Activated CD8-positive, alpha-beta T cell treated with anti-CD3 and anti-CD28 coated beads, Interleukin-2, amount 10 ng/mL, durations not matched to agents 7 days and 5 days (primary cell): ENCODE measurements at regions not wholly inside any gene's neighbourhood (a gene's known extent, or its start where the extent isn't known, plus 50 kb on each side); places are given as distances from the start of the nearest gene placed in this dataset.

Experiments used
- ATAC-seq: fragments of 150-1000 bp; cut with Tn5 transposase; one replicate; pipeline ENCODE4 v1.10.0; 2021; ENCODE audit warnings: moderate library complexity
- CTCF ChIA-PET: fragments of 350-600 bp; sonication (Branson Sonifier 250); formaldehyde crosslinking; loops from one replicate; lab custom pipeline; 2021; ENCODE audit warnings: antibody characterized with exemption; lab: Charles Lee
- POLR2A ChIA-PET: fragments of 350-600 bp; sonication (Branson Sonifier 250); formaldehyde crosslinking; loops from one replicate; lab custom pipeline; 2021; ENCODE audit warnings: antibody characterized with exemption; lab: Charles Lee
- DNase-seq: peaks from one replicate; pipeline ENCODE4 v3.0.0-alpha.2; 2020
- H3K27ac Mint-ChIP-seq: one replicate; pipeline ENCODE4 v1.8.0; 2021; ENCODE audit warnings: mild to moderate bottlenecking, mixed read lengths
- H3K27me3 Mint-ChIP-seq: one replicate; pipeline ENCODE4 v1.8.0; 2021; ENCODE audit warnings: low read depth, mixed read lengths
- H3K36me3 Mint-ChIP-seq: one replicate; pipeline ENCODE4 v1.8.0; 2021; ENCODE audit warnings: low read depth, mixed read lengths
- H3K4me1 Mint-ChIP-seq: one replicate; pipeline ENCODE4 v1.8.0; 2021; ENCODE audit warnings: low read depth, mixed read lengths
- H3K4me3 Mint-ChIP-seq: one replicate; pipeline ENCODE4 v1.8.0; 2021; ENCODE audit warnings: mild to moderate bottlenecking, mixed read lengths
- H3K9me3 Mint-ChIP-seq: one replicate; pipeline ENCODE4 v1.8.0; 2022; ENCODE audit warnings: mixed read lengths; ENCODE audit not compliant: insufficient read depth

DNA sequence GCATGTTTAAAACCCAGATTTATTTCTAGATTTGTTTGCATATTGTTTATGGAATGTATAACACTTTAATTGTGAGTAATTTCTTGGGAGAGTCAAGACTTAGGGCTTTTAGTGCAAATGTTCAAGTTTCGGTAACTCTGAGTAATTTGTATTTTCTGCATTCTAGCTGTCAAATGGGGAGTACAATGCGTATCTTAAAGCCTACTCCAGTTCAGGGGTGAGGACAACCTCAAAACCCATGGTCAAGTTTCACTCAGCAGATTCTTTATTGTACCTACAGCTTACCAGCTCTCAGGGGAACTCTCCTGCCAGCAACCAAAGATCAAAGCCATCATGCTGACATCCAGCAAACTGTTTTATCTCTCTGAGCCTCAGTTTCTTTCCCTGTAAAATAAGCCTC lies 458.6 kb upstream of the JARID2 start:
- Mint-ChIP-seq H3K36me3 (peaks cover 6% of the 10 kb centered on the region), H3K9me3 (peaks cover 4% of the 10 kb centered on the region), H3K27ac (no peak overlapping the region), H3K27me3 (no peaks in the 10 kb centered on the region), H3K4me1 (peaks cover 24% of the 10 kb centered on the region), H3K4me3 (no peak overlapping the region)
- no peak for DNase-seq
- ATAC-seq: no peak
- ChIA-PET POLR2A (interaction anchor here (0.6 kb wide), 1 partner anchor 225 kb away, joined by 4 read pairs; no protein-coding TSS in a partner anchor), CTCF (no interaction called here)

DNA sequence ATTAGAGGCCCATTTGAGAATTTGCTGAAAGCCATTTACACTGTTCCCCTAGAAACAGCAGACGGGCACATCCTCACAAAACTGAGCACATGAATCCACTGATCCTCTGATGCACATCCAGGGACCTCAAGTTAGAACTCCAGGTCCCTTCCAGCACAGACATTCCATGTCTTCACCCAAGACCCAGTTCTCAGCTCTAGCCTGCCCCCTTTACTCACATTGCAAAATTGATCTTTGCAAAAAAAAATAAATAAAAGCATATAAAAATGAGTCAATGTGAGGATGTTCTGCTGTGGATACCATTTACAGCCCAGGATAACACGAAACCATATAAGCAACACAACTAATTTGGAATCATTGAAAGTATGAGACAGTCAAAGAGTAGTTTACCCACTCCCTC lies 458.2 kb upstream of the JARID2 start:
- CTCF ChIA-PET: no interaction called here
- Mint-ChIP-seq H3K4me1 (peaks cover 24% of the 10 kb centered on the region), H3K27me3 (no peaks in the 10 kb centered on the region), H3K9me3 (peaks cover 4% of the 10 kb centered on the region), H3K36me3 (peaks cover 5% of the 10 kb centered on the region), H3K4me3 (no peak overlapping the region), H3K27ac (no peak overlapping the region)
- DNase-seq: no peak
- POLR2A ChIA-PET: no interaction called here
- ATAC-seq: no peak

DNA sequence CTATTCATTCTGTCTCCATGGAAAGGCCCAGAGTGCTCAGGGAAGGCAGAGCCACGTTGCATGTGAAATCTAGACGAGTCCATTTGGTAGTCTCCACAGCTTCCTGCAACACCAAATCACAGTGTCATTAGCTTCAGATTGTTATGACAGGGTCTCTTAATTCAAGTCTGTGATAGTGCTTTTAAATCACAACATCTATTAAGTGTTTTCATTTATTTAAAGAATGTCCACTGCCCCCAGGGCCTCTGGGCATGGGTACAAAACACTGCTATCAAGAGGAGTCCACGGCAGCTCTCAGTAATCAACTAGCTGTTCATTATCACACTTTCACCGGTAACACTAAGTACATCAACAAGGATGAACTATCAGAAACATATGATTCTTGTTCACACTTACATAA lies 455.9 kb upstream of the JARID2 start:
- no peaks in the 10 kb centered on the region for H3K27me3 Mint-ChIP-seq
- H3K36me3 Mint-ChIP-seq: no peaks in the 10 kb centered on the region
- ATAC-seq: no peak
- ChIA-PET POLR2A (no interaction called here), CTCF (interaction anchor here (0.9 kb wide), 1 partner anchor 8 kb away, joined by 3 read pairs; no protein-coding TSS in a partner anchor)
- no peak overlapping the region for H3K4me3 Mint-ChIP-seq
- DNase-seq: no peak
- peaks cover 17% of the 10 kb centered on the region for H3K4me1 Mint-ChIP-seq
- no peaks in the 10 kb centered on the region for H3K9me3 Mint-ChIP-seq
- H3K27ac Mint-ChIP-seq: no peak overlapping the region

DNA sequence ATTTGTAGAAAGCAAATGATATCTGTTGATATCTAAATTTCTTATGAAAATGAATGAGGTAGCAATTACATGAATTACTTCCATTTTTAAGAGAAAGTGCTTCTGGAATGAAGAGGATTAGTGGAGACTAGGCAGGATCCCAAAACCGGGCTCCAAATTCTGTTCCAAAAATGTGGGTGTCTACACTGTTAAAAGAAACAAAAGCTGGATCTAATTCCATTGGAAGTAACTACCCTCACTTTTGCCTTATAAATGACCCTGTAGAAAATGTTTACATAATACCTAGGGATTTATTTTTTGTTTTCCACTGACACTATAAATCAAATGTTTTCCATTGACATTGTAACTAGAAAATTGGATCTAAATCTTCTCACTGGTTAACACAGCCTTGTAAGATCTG lies 454.9 kb upstream of the JARID2 start:
- POLR2A ChIA-PET: no interaction called here
- Mint-ChIP-seq H3K4me1 (peaks cover 12% of the 10 kb centered on the region), H3K9me3 (no peaks in the 10 kb centered on the region), H3K27ac (no peak overlapping the region), H3K36me3 (no peaks in the 10 kb centered on the region), H3K4me3 (no peak overlapping the region), H3K27me3 (no peaks in the 10 kb centered on the region)
- ATAC-seq: no peak
- DNase-seq: no peak
- CTCF ChIA-PET: interaction anchor here (0.9 kb wide), 1 partner anchor 9 kb away, joined by 3 read pairs; no protein-coding TSS in a partner anchor

DNA sequence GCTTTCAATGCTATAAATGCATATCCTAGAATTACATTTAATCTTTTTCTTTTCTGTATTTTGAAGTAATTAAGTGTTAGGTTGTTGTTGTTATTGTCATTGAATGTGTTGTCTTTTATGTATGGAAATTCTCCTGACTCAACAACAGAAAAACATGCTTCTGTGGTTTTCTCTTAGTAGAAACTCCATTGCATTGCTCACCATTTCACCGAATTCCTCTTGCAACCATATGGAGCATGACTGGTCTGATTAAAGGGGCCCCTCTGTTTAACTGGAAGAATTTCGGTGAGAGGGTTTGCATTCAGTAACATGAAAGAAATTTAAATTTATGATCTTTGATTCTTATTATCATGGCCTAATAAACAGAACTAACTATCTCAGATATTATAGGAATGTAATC lies 454.3 kb upstream of the JARID2 start:
- Mint-ChIP-seq H3K4me1 (peaks cover 8% of the 10 kb centered on the region), H3K27ac (no peak overlapping the region), H3K36me3 (no peaks in the 10 kb centered on the region), H3K4me3 (no peak overlapping the region), H3K27me3 (no peaks in the 10 kb centered on the region), H3K9me3 (no peaks in the 10 kb centered on the region)
- CTCF ChIA-PET: no interaction called here
- no peak for DNase-seq
- no peak for ATAC-seq
- POLR2A ChIA-PET: no interaction called here

DNA sequence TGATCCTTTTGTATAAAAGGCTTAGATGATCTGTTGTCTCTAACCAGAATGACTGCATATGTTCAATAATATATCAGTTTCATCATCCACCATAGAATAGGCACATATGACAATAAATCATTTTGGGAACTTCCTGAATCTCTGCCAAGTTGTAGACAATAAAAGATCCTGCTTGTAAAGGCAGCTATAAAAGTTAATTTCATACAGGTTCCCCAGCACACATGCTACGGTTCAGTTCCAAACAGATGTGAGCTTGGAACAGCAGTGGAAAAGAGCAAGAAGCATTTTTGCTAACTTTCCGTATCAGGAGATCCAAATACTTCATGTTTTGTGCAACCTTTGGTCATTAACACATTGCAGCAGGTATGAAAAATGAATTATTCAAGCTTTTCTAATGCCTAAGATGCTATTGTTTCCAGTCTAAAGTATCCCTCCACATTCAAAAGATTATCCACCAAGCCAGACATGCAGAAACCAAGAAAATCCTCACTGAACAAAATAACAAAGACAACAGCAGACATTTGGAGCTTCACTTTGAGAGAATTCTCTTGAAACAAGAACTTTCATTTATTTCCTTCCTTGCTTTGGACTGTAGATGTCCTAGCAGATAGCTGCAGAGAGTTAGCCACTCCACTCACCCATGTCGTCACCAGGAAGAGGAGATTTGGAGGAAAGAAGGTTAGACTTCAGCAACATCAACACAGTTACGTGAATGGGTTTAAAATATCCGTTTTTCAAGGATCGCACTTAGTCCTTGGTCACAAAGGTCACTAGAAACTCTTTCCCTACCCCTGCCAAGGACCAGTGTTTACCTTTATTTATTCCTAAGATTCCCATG lies 453.5 kb upstream of the JARID2 start:
- Mint-ChIP-seq H3K9me3 (no peaks in the 10 kb centered on the region), H3K27me3 (no peaks in the 10 kb centered on the region), H3K36me3 (no peaks in the 10 kb centered on the region), H3K27ac (no peak overlapping the region), H3K4me1 (peaks cover under 1% of the 10 kb centered on the region), H3K4me3 (no peak overlapping the region)
- no peak for DNase-seq
- ChIA-PET CTCF (no interaction called here), POLR2A (no interaction called here)
- no peak for ATAC-seq

DNA sequence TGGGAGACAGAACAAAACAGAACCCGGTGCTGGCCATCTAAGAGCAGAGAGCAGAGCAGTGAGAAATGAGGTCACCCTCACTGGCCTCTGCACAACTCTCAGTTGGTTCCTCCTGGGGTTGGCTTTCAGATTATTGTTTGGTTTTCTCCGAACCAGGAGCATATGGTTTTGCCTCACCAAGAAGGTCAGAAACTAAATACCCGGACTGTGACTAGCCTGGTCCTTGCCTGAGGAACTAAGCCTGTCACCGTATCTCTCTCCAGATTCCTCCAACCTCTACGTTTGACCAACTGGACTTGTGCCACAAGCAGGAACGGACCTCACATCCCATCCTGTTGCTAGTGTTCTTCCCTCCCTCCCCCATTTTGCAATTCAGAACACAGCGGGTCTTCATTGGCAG lies 450.4 kb upstream of the JARID2 start:
- POLR2A ChIA-PET: no interaction called here
- Mint-ChIP-seq H3K36me3 (no peaks in the 10 kb centered on the region), H3K27ac (no peak overlapping the region), H3K4me1 (no peaks in the 10 kb centered on the region), H3K27me3 (peaks cover 2% of the 10 kb centered on the region), H3K4me3 (no peak overlapping the region), H3K9me3 (peaks cover 8% of the 10 kb centered on the region)
- CTCF ChIA-PET: no interaction called here
- DNase-seq (no peak), ATAC-seq (no peak)

DNA sequence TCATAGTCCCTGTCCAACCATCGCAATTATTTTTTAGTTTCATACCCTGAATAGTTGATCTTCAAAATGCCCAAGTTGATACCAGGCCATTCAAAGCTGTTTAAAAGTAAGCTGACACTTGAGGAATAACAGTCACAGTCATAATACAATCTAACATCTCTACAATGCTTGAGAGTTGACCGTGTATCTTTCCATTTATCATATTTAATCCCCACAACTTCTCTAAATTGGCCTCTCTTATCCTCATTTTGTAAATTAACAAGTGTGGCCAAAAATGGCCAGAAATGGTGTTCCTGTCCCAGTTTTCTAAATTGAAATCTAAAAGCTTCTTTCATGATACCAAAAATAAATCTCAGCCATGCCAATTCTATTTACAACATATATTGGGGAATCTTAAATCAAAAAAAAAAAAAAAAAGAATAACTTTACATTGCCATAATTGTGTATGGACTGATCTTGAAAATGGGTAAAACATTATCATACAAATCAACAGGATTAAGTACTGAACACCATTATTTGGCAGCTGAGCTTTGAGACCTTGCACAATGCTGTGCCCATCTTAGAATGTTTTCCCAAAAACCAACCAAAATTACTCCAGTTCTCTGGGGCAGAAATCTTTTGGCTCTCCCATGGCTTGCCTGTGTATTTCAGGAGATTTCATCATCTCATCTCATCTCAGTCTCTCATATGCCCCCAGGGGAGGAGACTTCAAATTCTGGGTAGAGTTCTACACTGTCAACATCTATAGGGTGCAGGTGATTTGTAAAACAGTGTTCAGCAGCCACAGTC lies 448.7 kb upstream of the JARID2 start:
- Mint-ChIP-seq H3K27ac (no peak overlapping the region), H3K27me3 (peaks cover 4% of the 10 kb centered on the region), H3K9me3 (peaks cover 8% of the 10 kb centered on the region), H3K4me3 (no peak overlapping the region), H3K4me1 (no peaks in the 10 kb centered on the region), H3K36me3 (no peaks in the 10 kb centered on the region)
- ATAC-seq (no peak), DNase-seq (no peak)
- ChIA-PET CTCF (no interaction called here), POLR2A (no interaction called here)

DNA sequence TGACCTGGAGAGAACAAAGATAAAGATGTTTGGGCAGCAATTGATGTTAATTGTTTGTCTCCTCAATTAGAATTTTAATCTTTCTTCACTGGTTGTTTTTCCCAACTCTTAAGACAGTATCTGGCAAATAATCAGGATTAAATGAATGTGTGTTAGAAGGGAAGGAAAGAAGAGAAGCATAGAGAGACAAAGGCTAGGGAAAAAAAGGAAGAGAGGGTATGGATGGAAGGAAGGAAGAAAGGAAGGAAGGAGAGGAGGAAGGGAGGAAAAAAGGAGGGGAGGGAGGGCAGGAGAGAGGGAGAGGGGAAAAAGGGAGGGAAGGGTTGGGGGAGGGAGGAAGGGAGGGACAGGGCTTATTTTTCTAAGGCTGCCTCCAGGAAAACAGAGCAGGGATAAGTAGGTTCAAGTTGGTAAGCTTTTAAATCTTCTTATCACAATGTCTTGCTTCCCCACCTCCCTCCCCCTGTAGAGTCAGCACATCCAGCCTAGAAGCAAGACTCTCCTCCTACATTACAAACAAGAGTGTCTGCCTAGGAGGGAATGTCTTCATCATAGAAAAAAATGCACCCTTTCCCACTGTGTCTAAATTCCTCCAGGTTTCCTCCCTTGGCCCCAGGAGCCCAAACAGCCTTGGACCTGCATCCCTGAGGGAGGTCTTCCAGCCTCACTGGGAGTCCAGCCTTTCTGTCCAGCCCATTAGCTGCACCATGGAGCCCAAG lies 447.8 kb upstream of the JARID2 start:
- ATAC-seq: no peak
- H3K4me1 Mint-ChIP-seq: no peaks in the 10 kb centered on the region
- ChIA-PET CTCF (interaction anchor here (0.8 kb wide), 1 partner anchor 9 kb away, joined by 4 read pairs; no protein-coding TSS in a partner anchor), POLR2A (no interaction called here)
- no peak overlapping the region for H3K27ac Mint-ChIP-seq
- H3K27me3 Mint-ChIP-seq: peaks cover 4% of the 10 kb centered on the region
- H3K9me3 Mint-ChIP-seq: peaks cover 8% of the 10 kb centered on the region
- H3K36me3 Mint-ChIP-seq: no peaks in the 10 kb centered on the region
- H3K4me3 Mint-ChIP-seq: no peak overlapping the region
- no peak for DNase-seq

DNA sequence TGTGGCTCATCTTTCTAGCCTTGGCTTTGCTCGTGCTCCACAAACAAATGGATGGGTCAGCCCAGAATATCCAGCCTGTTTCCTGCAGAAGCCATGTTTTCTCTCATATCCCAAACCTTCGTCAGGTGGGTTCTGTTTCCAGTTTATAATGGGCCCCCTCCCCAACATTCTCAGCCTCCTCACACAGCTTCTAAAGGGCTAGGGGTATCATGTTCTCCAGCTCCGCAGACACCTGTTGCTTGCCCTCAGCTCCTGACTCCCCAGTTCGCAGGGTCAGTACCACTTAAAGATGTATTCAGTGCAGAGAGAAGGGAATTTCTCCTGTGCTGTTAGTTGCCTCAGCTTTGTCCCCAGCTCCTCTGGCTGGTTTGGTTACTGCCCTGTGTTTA lies 447.3 kb upstream of the JARID2 start:
- Mint-ChIP-seq H3K4me1 (no peaks in the 10 kb centered on the region), H3K36me3 (no peaks in the 10 kb centered on the region), H3K27ac (no peak overlapping the region), H3K27me3 (peaks cover 4% of the 10 kb centered on the region), H3K9me3 (peaks cover 8% of the 10 kb centered on the region), H3K4me3 (no peak overlapping the region)
- CTCF ChIA-PET: interaction anchor here (0.8 kb wide), 1 partner anchor 10 kb away, joined by 4 read pairs; no protein-coding TSS in a partner anchor
- POLR2A ChIA-PET: no interaction called here
- ATAC-seq (no peak), DNase-seq (no peak)

DNA sequence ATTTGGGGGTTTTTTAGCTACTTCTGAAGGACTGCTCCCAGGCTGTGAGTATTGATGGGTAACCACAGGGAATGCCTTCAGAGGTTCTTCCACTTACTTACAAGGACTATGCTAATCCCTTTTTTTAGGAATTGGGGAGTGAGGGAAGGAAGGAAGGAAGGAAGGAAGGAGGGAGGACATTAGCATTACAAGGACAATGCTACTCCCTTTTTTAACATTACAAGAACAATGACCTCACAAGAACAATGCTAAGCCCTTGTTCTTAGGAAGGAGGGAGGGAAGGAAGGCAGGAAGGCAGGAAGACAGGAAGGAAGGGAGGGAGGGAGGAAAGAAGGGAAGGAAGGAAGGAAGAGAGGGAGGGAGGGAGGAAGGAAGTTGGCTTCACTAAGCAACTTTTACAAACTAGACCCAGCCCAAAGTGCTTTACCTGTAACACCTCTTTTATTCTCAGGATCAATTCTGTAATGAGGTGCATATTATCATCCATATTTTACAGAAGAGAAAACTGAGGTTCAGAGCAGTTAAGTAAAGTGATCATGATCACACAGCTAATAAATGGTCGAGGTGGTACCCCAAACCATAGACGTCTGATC lies 446.8 kb upstream of the JARID2 start:
- CTCF ChIA-PET: interaction anchor here (0.8 kb wide), 1 partner anchor 10 kb away, joined by 4 read pairs; no protein-coding TSS in a partner anchor
- no peak for ATAC-seq
- DNase-seq: no peak
- POLR2A ChIA-PET: no interaction called here
- Mint-ChIP-seq H3K9me3 (peaks cover 8% of the 10 kb centered on the region), H3K27me3 (peaks cover 4% of the 10 kb centered on the region), H3K4me1 (no peaks in the 10 kb centered on the region), H3K4me3 (no peak overlapping the region), H3K36me3 (no peaks in the 10 kb centered on the region), H3K27ac (no peak overlapping the region)
